ENCODE measurements at regions not wholly inside any gene's neighbourhood (a gene's known extent, or its start where the extent isn't known, plus 50 kb on each side); places are given as distances from the start of the nearest gene placed in this dataset.

DNA sequence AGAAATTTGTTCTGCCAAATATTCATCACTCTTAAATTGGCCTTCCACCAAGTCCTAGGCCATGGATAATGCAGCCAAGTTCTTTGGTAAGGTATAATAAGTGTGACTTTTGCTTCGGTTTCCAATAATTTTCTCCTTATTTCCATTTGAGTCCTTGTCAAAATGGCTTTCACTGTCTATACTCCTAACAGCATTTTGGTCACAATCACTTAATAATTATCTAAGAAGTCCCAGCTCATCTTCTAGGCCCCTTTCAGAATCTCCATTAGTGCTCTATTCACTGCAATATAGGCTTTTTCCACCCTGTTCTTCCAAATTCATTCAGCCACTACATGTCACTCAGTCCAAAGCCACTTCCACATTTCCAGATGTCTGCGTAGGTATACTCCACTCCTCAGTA is 51.0 kb upstream of the SPIN4 start:
- DNase-seq (ENCODE audit: low read depth): no peak
- TF ChIP-seq, protein P1, sequence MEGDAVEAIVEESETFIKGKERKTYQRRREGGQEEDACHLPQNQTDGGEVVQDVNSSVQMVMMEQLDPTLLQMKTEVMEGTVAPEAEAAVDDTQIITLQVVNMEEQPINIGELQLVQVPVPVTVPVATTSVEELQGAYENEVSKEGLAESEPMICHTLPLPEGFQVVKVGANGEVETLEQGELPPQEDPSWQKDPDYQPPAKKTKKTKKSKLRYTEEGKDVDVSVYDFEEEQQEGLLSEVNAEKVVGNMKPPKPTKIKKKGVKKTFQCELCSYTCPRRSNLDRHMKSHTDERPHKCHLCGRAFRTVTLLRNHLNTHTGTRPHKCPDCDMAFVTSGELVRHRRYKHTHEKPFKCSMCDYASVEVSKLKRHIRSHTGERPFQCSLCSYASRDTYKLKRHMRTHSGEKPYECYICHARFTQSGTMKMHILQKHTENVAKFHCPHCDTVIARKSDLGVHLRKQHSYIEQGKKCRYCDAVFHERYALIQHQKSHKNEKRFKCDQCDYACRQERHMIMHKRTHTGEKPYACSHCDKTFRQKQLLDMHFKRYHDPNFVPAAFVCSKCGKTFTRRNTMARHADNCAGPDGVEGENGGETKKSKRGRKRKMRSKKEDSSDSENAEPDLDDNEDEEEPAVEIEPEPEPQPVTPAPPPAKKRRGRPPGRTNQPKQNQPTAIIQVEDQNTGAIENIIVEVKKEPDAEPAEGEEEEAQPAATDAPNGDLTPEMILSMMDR (IDR thresholded peaks at IDR 0.05; ENCODE audit: insufficient read depth, low read depth, low read length): no peak
- H3K4me3 ChIP-seq (ENCODE audit: low read depth, low read length): no peak overlapping the region
